Mesendoderm (in vitro differentiated cells): ENCODE measurements at regions not wholly inside any gene's neighbourhood (a gene's known extent, or its start where the extent isn't known, plus 50 kb on each side); places are given as distances from the start of the nearest gene placed in this dataset.

ENCODE experiments used
- DNase-seq: peaks from one replicate; pipeline ENCODE4 v3.0.0; 2013
- H2AK5ac ChIP-seq: 2 replicates; pipeline ENCODE4 v1.6.1; 2013; ENCODE audit warnings: low read length, inconsistent platforms
- H2BK120ac ChIP-seq: 2 replicates; pipeline ENCODE4 v1.6.1; 2013; ENCODE audit warnings: low read depth, mild to moderate bottlenecking, low read length, moderate library complexity, mixed read lengths
- H2BK15ac ChIP-seq: replicated peaks from 2 replicates; pipeline ENCODE4 v1.6.1; 2013; ENCODE audit warnings: low read depth, mild to moderate bottlenecking, moderate library complexity
- H2BK5ac ChIP-seq: 2 replicates; pipeline ENCODE4 v1.6.1; 2013; ENCODE audit warnings: low read length, inconsistent platforms
- H3K18ac ChIP-seq: 2 replicates; pipeline ENCODE4 v1.6.1; 2013; ENCODE audit warnings: mild to moderate bottlenecking, low read length, mixed read lengths
- H3K23ac ChIP-seq: one replicate; pipeline ENCODE4 v1.6.1; 2013; ENCODE audit warnings: low read length
- H3K27ac ChIP-seq: 2 replicates; pipeline ENCODE4 v1.5.1; 2013; ENCODE audit warnings: low read depth, mild to moderate bottlenecking, inconsistent platforms, low read length, moderate library complexity
- H3K27me3 ChIP-seq: 2 replicates; pipeline ENCODE4 v1.6.1; 2013; ENCODE audit warnings: low read length, control low read depth, mild to moderate bottlenecking, inconsistent platforms; ENCODE audit not compliant: insufficient read depth, poor library complexity
- H3K36me3 ChIP-seq: 2 replicates; pipeline ENCODE4 v1.6.1; 2013; ENCODE audit warnings: low read length, inconsistent platforms; ENCODE audit not compliant: control insufficient read depth, insufficient read depth
- H3K4ac ChIP-seq: one replicate; pipeline ENCODE4 v1.6.1; 2013; ENCODE audit warnings: low read depth, mild to moderate bottlenecking, low read length, moderate library complexity
- H3K4me1 ChIP-seq: 2 replicates; pipeline ENCODE4 v1.6.1; 2013; ENCODE audit warnings: low read depth, low read length, inconsistent platforms; ENCODE audit not compliant: control insufficient read depth
- H3K4me2 ChIP-seq: 2 replicates; pipeline ENCODE4 v1.6.1; 2013; ENCODE audit warnings: low read length
- H3K4me3 ChIP-seq: 2 replicates; pipeline ENCODE4 v1.5.1; 2013; ENCODE audit warnings: mild to moderate bottlenecking, low read length
- H3K56ac ChIP-seq: one replicate; pipeline ENCODE4 v1.6.1; 2013; ENCODE audit warnings: low read length
- H3K79me1 ChIP-seq: 2 replicates; pipeline ENCODE4 v1.6.1; 2013; ENCODE audit warnings: low read length, inconsistent platforms
- H3K79me2 ChIP-seq: 2 replicates; pipeline ENCODE4 v1.6.1; 2013; ENCODE audit warnings: mild to moderate bottlenecking, low read length; ENCODE audit not compliant: control insufficient read depth, insufficient read depth
- H3K9ac ChIP-seq: 2 replicates; pipeline ENCODE4 v1.6.1; 2013; ENCODE audit warnings: low read length, inconsistent platforms
- H4K5ac ChIP-seq: one replicate; pipeline ENCODE4 v1.6.1; 2013; ENCODE audit warnings: low read length
- H4K8ac ChIP-seq: one replicate; pipeline ENCODE4 v1.6.1; 2013; ENCODE audit warnings: low read depth, mild to moderate bottlenecking, control low read depth, low read length, moderate library complexity
- WGBS: extraction: QIAGEN DNeasy Blood & Tissue Kit; methylation state at CpG from one replicate; pipeline ENCODE4 v1.1.7; 2013; ENCODE audit warnings: low lambda C conversion rate, missing lambda C conversion rate; ENCODE audit not compliant: insufficient coverage; ENCODE audit errors: extremely low coverage; 5-methylcytosine and 5-hydroxymethylcytosine counted together

GRCh38 chr11:116258821-116259220, 514.0 kb downstream of the BUD13 start:
- Histone ChIP-seq H3K79me1 (no peaks in the 10 kb centered on the region), H2BK15ac (no peak overlapping the region), H2BK120ac (no peak overlapping the region), H3K36me3 (no peaks in the 10 kb centered on the region), H3K4me3 (no peak overlapping the region), H3K27me3 (no peaks in the 10 kb centered on the region), H4K5ac (no peak overlapping the region), H3K9ac (no peak overlapping the region), H3K4ac (no peak overlapping the region), H2AK5ac (no peak overlapping the region), H2BK5ac (no peak overlapping the region), H4K8ac (no peak overlapping the region), H3K79me2 (no peaks in the 10 kb centered on the region), H3K4me1 (peaks cover 10% of the 10 kb centered on the region), H3K18ac (no peak overlapping the region), H3K4me2 (no peak overlapping the region), H3K23ac (no peak overlapping the region), H3K27ac (no peak overlapping the region), H3K56ac (no peak overlapping the region)
- DNase-seq = no peak
- no CpG with 5 or more reads among the region's 3 CpGs for WGBS

GRCh38 chr11:116257883-116258282, 514.9 kb downstream of the BUD13 start:
- Histone ChIP-seq H3K36me3 (no peaks in the 10 kb centered on the region), H3K27ac (no peak overlapping the region), H4K8ac (no peak overlapping the region), H3K4me2 (no peak overlapping the region), H3K27me3 (no peaks in the 10 kb centered on the region), H3K23ac (no peak overlapping the region), H3K4me1 (peaks cover 3% of the 10 kb centered on the region), H3K79me2 (no peaks in the 10 kb centered on the region), H3K9ac (no peak overlapping the region), H4K5ac (no peak overlapping the region), H3K4ac (no peak overlapping the region), H2AK5ac (no peak overlapping the region), H3K18ac (no peak overlapping the region), H3K79me1 (no peaks in the 10 kb centered on the region), H3K56ac (no peak overlapping the region), H2BK15ac (no peak overlapping the region), H3K4me3 (no peak overlapping the region), H2BK5ac (no peak overlapping the region), H2BK120ac (no peak overlapping the region)
- DNase-seq = no peak
- no CpG with 5 or more reads among the region's 4 CpGs for WGBS

- H2BK120ac ChIP-seq = no peak overlapping the region
- H3K4me2 ChIP-seq = no peak overlapping the region
- H3K56ac ChIP-seq = no peak overlapping the region
- H2BK5ac ChIP-seq = no peak overlapping the region
- no peak overlapping the region for H2AK5ac ChIP-seq
- H3K27ac ChIP-seq = no peak overlapping the region
- H3K79me1 ChIP-seq = no peaks in the 10 kb centered on the region
- no peaks in the 10 kb centered on the region for H3K79me2 ChIP-seq
- no peak overlapping the region for H4K5ac ChIP-seq
- no peaks in the 10 kb centered on the region for H3K27me3 ChIP-seq
- peak; percentile 46 for DNase-seq
- H3K36me3 ChIP-seq = no peaks in the 10 kb centered on the region
- H3K23ac ChIP-seq = no peak overlapping the region
- no CpG with 5 or more reads among the region's 1 CpG for WGBS
- H3K4me1 ChIP-seq = no peaks in the 10 kb centered on the region
- no peak overlapping the region for H4K8ac ChIP-seq
- no peak overlapping the region for H3K4me3 ChIP-seq
- H3K18ac ChIP-seq = no peak overlapping the region
- no peak overlapping the region for H3K9ac ChIP-seq
- no peak overlapping the region for H3K4ac ChIP-seq
- no peak overlapping the region for H2BK15ac ChIP-seq
Observed at GRCh38 chr11:116257092-116257491, 515.7 kb downstream of the BUD13 start.

- Histone ChIP-seq H2BK15ac (no peak overlapping the region), H4K8ac (no peak overlapping the region), H3K27me3 (no peaks in the 10 kb centered on the region), H3K4ac (no peak overlapping the region), H3K79me1 (no peaks in the 10 kb centered on the region), H2AK5ac (no peak overlapping the region), H3K4me2 (no peak overlapping the region), H2BK120ac (no peak overlapping the region), H3K56ac (no peak overlapping the region), H3K23ac (no peak overlapping the region), H3K4me3 (no peak overlapping the region), H3K4me1 (no peaks in the 10 kb centered on the region), H3K79me2 (no peaks in the 10 kb centered on the region), H3K27ac (no peak overlapping the region), H3K18ac (no peak overlapping the region), H3K9ac (no peak overlapping the region), H3K36me3 (no peaks in the 10 kb centered on the region), H4K5ac (no peak overlapping the region), H2BK5ac (no peak overlapping the region)
- DNase-seq = no peak
- no CpG with 5 or more reads among the region's 8 CpGs for WGBS
Observed at GRCh38 chr11:116256215-116256614, 516.6 kb downstream of the BUD13 start.

- no peak overlapping the region for H4K8ac ChIP-seq
- no peaks in the 10 kb centered on the region for H3K79me1 ChIP-seq
- H3K18ac ChIP-seq = no peak overlapping the region
- H2BK15ac ChIP-seq = no peak overlapping the region
- no peaks in the 10 kb centered on the region for H3K27me3 ChIP-seq
- DNase-seq = peak; percentile 36
- H3K4me3 ChIP-seq = no peak overlapping the region
- no peak overlapping the region for H3K23ac ChIP-seq
- H3K4me1 ChIP-seq = no peaks in the 10 kb centered on the region
- H2BK120ac ChIP-seq = no peak overlapping the region
- WGBS = no CpG with 5 or more reads among the region's 7 CpGs
- H3K4ac ChIP-seq = no peak overlapping the region
- no peak overlapping the region for H2BK5ac ChIP-seq
- H3K27ac ChIP-seq = no peak overlapping the region
- H4K5ac ChIP-seq = no peak overlapping the region
- H2AK5ac ChIP-seq = peak overlapping the region; percentile 27
- H3K79me2 ChIP-seq = no peaks in the 10 kb centered on the region
- H3K9ac ChIP-seq = no peak overlapping the region
- H3K36me3 ChIP-seq = no peaks in the 10 kb centered on the region
- no peak overlapping the region for H3K56ac ChIP-seq
- H3K4me2 ChIP-seq = no peak overlapping the region
Observed at GRCh38 chr11:116255321-116255953, 517.4 kb downstream of the BUD13 start.

- no peak overlapping the region for H3K4ac ChIP-seq
- H3K27ac ChIP-seq = no peak overlapping the region
- H3K36me3 ChIP-seq = no peaks in the 10 kb centered on the region
- no peak overlapping the region for H2BK5ac ChIP-seq
- no peak overlapping the region for H3K9ac ChIP-seq
- no peaks in the 10 kb centered on the region for H3K27me3 ChIP-seq
- WGBS = no CpG with 5 or more reads among the region's 7 CpGs
- no peak for DNase-seq
- H3K79me1 ChIP-seq = no peaks in the 10 kb centered on the region
- no peak overlapping the region for H3K4me2 ChIP-seq
- H2AK5ac ChIP-seq = no peak overlapping the region
- H3K18ac ChIP-seq = no peak overlapping the region
- no peaks in the 10 kb centered on the region for H3K79me2 ChIP-seq
- H3K4me3 ChIP-seq = no peak overlapping the region
- no peak overlapping the region for H4K5ac ChIP-seq
- H2BK120ac ChIP-seq = no peak overlapping the region
- H3K56ac ChIP-seq = no peak overlapping the region
- no peak overlapping the region for H4K8ac ChIP-seq
- H3K4me1 ChIP-seq = no peaks in the 10 kb centered on the region
- H2BK15ac ChIP-seq = no peak overlapping the region
- H3K23ac ChIP-seq = no peak overlapping the region
Observed at GRCh38 chr11:116250155-116250554, 522.6 kb downstream of the BUD13 start.
